Pulmonary artery endothelial cell (primary cell): ENCODE measurements at regions not wholly inside any gene's neighbourhood (a gene's known extent, or its start where the extent isn't known, plus 50 kb on each side); places are given as distances from the start of the nearest gene placed in this dataset.

ENCODE experiments used
- DNase-seq: peaks from one replicate; pipeline ENCODE4 v3.0.0-alpha.2; 2011; ENCODE audit warnings: low read depth, low spot score

- peak; percentile 94 for DNase-seq
Observed at GRCh38 chr6:71478834-71479541, 190.4 kb downstream of the OGFRL1 start.

DNA sequence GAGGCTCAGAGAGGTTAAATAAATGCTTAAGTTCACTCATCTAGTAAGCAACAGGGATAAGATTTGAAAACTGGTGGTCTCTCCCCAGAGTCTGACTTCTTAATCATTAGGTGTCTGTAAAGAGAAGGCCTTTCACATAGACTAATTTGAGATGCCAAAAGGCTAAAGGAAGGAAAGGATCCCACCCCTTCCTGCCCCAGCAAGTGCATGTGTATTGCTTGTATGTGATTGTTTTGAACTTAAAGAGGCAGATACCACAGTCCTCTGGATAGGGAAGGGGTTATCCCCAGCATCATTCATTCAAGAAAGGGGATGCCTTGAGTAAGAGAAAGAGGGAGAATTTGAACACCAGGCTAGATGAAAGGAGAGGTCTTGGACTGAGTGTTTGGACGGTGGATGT lies 192.0 kb downstream of the OGFRL1 start:
- no peak for DNase-seq

GRCh38 chr6:71481011-71481410 lies 192.4 kb downstream of the OGFRL1 start:
- no peak for DNase-seq

GRCh38 chr6:71481801-71482200 lies 193.2 kb downstream of the OGFRL1 start:
- no peak for DNase-seq

GRCh38 chr6:71482742-71483141 lies 194.1 kb downstream of the OGFRL1 start:
- DNase-seq: no peak

GRCh38 chr6:71486461-71486860 lies 197.8 kb downstream of the OGFRL1 start:
- no peak for DNase-seq

- no peak for DNase-seq
Observed at GRCh38 chr6:71488186-71488585, 199.6 kb downstream of the OGFRL1 start.

DNA sequence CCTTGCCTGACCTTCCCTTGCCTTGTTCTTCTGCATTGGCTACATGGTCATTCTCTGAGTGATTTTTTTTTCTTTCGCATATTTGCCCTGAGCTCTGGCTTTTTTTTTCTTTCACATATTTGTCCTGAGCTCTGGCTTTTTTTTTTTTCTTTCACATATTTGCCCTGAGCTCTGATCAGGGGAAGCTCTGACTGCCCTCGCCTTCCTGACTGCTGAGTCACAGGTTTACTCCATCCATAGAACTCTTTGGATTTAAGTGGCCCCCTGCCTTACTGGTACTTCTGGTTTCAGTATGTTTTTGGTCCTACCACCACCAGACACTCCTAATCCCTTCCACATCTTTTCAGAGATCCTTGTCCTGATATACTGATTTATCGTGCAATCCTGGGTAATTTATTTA lies 201.1 kb downstream of the OGFRL1 start:
- DNase-seq: peak; percentile 79

DNA sequence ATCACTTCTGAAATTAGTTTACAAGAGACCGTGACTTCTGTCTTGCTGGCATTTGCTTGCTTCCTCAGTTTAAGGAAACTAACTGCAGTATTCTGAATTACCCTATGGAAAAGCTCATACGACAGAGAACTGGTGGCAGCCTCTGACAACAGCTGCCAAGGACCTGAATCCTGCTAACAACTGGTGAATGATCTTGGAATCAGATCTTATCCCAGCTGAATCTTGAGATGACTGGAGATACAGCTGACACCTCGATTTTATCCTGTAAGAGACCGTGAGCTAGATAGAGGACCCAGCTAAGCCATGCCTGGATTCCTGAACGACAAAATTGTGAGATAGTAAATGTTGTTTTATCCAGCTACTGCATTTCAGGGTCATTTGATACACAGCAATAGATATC lies 202.3 kb downstream of the OGFRL1 start:
- DNase-seq: no peak

- DNase-seq: no peak
Observed at GRCh38 chr6:71491844-71492243, 203.2 kb downstream of the OGFRL1 start.

DNA sequence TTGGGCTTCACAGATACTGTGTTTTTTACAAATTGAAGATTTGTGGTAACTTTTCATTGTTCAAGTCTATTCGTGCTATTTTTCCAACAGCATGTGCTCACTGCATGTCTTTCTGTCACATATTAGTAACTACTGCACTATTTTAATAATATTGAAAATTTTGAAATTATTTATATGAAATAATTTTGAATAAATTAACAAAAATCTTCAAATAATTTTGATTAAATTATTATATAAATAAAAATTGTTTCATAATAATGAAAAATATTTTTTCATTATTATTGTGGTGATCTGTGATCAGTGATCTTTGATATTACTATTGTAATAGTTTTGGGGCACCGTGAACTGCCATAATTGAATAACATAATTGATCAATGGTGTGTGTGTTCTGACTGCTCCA lies 204.1 kb downstream of the OGFRL1 start:
- DNase-seq: no peak

GRCh38 chr6:71496018-71496721 lies 207.6 kb downstream of the OGFRL1 start:
- DNase-seq: no peak

GRCh38 chr6:71496722-71497033 lies 208.1 kb downstream of the OGFRL1 start:
- no peak for DNase-seq

- DNase-seq: no peak
Observed at GRCh38 chr6:71498638-71499037, 210.0 kb downstream of the OGFRL1 start.

- DNase-seq: no peak
Observed at GRCh38 chr6:71499667-71500066, 211.1 kb downstream of the OGFRL1 start.

DNA sequence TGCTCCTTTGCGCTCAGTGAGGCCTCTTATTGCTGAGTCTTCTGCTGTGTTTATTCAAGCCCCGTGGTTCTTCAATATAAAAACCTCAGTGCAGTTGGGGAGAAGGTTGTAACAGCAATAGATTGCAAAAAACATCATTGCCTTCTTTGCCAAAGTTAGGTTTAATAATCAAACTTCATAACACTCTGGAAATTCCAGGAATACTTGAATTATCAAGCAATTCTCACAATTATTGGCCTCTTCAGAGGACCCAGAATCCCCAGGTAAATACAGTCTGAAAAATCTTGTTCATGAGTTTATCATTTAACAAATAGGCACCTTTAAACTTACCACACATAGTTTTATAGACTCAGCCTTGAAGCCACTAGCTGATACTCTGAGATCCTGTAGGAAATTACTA lies 213.6 kb downstream of the OGFRL1 start:
- no peak for DNase-seq

DNA sequence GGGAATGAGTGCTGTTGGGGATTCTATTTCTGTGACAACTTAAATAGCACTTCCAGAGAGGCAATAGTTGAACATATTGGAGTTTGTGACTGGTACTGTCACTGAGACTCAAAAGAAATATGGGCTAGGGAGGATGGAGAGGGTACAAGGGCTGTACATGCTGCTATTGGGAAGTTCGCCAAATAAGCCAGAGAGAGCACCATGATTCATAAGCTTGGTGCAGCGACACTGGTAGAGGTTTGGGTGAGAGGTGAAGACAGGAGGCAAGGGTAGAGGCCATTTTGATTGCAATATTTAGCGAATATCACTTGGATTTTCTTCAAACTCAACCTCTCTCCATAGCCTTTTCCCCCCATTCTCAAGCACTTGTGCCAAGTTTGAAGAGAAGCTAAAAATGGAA lies 214.3 kb downstream of the OGFRL1 start:
- DNase-seq: no peak

GRCh38 chr6:71507183-71507582 lies 218.6 kb downstream of the OGFRL1 start:
- no peak for DNase-seq

- no peak for DNase-seq
Observed at GRCh38 chr6:71509191-71510005, 220.8 kb downstream of the OGFRL1 start.

GRCh38 chr6:71510057-71510713 lies 221.6 kb downstream of the OGFRL1 start:
- DNase-seq: peak; percentile 47

- no peak for DNase-seq
Observed at GRCh38 chr6:71510856-71511255, 222.2 kb downstream of the OGFRL1 start.

- DNase-seq: no peak
Observed at GRCh38 chr6:71512256-71512655, 223.6 kb downstream of the OGFRL1 start.
